ENCODE measurements at regions not wholly inside any gene's neighbourhood (a gene's known extent, or its start where the extent isn't known, plus 50 kb on each side); places are given as distances from the start of the nearest gene placed in this dataset.

GRCh38 chr6:104356197-104356596 lies 503.5 kb downstream of the HACE1 start:
- Histone ChIP-seq H2AFZ (ENCODE audit: low read depth, low read length) (no peak overlapping the region), H3K9me3 (replicated peaks; ENCODE audit: control insufficient read depth, insufficient read depth, low read depth, low read length) (no peaks in the 10 kb centered on the region), H3K79me2 (ENCODE audit: control insufficient read depth, insufficient read depth, low read length) (no peaks in the 10 kb centered on the region), H3K36me3 (ENCODE audit: control insufficient read depth, insufficient read depth, low read length) (no peaks in the 10 kb centered on the region), H3K27ac (ENCODE audit: extremely low read depth, low read depth, low read length) (no peak overlapping the region), H3K9ac (ENCODE audit: insufficient read depth in 1 of 2, low read depth in 2 of 2, low read length in 2 of 2) (no peak overlapping the region), H3K4me2 (ENCODE audit: insufficient read depth, low read length) (no peak overlapping the region), H3K27me3 (ENCODE audit: control insufficient read depth in 2 of 2, insufficient read depth in 2 of 2, low read length in 2 of 2) (no peaks in the 10 kb centered on the region), H3K9me1 (ENCODE audit: control insufficient read depth, insufficient read depth, low read length) (no peaks in the 10 kb centered on the region), H4K20me1 (replicated peaks; ENCODE audit: control insufficient read depth, insufficient read depth, low read length) (no peaks in the 10 kb centered on the region), H3K4me1 (replicated peaks in 1 of 2; ENCODE audit: control insufficient read depth in 2 of 2, insufficient read depth in 2 of 2, low read length in 2 of 2) (no peaks in the 10 kb centered on the region), H3K4me3 (no peak overlapping the region)
- no peak for TF ChIP-seq STAT6 (CRISPR knock-in tag; IDR thresholded peaks at IDR 0.05)
- DNase-seq (ENCODE audit: extremely low read depth in 1 of 4, low spot score in 3 of 4) (no peak), FAIRE-seq (no peak), ATAC-seq (no peak)
- no TSS peak for BruUV-seq (replicated peaks)
- ChIA-PET CTCF (ENCODE audit: low intra/inter-chr PET ratio) (no interaction called here), POLR2A (no interaction called here)
- intact Hi-C loops (cut with micrococcal nuclease) (no loop called here), in situ Hi-C loops (cut with MboI) (no loop called here)
- WGBS (ENCODE audit: insufficient coverage, low coverage, missing lambda C conversion rate), result 9% methylated on average over 5 of the region's 5 CpGs

- H3K4me3 ChIP-seq, result no peak overlapping the region
- H3K4me1 ChIP-seq (replicated peaks in 1 of 2; ENCODE audit: control insufficient read depth in 2 of 2, insufficient read depth in 2 of 2, low read length in 2 of 2), result no peaks in the 10 kb centered on the region
- DNase-seq (ENCODE audit: extremely low read depth in 1 of 4, low spot score in 3 of 4), result no peak
- in situ Hi-C loops (cut with MboI), result no loop called here
- no peak overlapping the region for H3K4me2 ChIP-seq (ENCODE audit: insufficient read depth, low read length)
- no peaks in the 10 kb centered on the region for H3K27me3 ChIP-seq (ENCODE audit: control insufficient read depth in 2 of 2, insufficient read depth in 2 of 2, low read length in 2 of 2)
- FAIRE-seq, result no peak
- no TSS peak for BruUV-seq (replicated peaks)
- no peaks in the 10 kb centered on the region for H3K9me1 ChIP-seq (ENCODE audit: control insufficient read depth, insufficient read depth, low read length)
- H3K27ac ChIP-seq (ENCODE audit: extremely low read depth, low read depth, low read length), result no peak overlapping the region
- no peak for ATAC-seq
- no peaks in the 10 kb centered on the region for H4K20me1 ChIP-seq (replicated peaks; ENCODE audit: control insufficient read depth, insufficient read depth, low read length)
- H3K9ac ChIP-seq (ENCODE audit: insufficient read depth in 1 of 2, low read depth in 2 of 2, low read length in 2 of 2), result no peak overlapping the region
- intact Hi-C loops (cut with micrococcal nuclease), result no loop called here
- whole genome bisulfite sequencing (ENCODE audit: insufficient coverage, low coverage, missing lambda C conversion rate), result 12% methylated on average over 3 of the region's 4 CpGs
- no peaks in the 10 kb centered on the region for H3K36me3 ChIP-seq (ENCODE audit: control insufficient read depth, insufficient read depth, low read length)
- H3K79me2 ChIP-seq (ENCODE audit: control insufficient read depth, insufficient read depth, low read length), result no peaks in the 10 kb centered on the region
- ChIA-PET POLR2A (no interaction called here), CTCF (ENCODE audit: low intra/inter-chr PET ratio) (no interaction called here)
- H2AFZ ChIP-seq (ENCODE audit: low read depth, low read length), result no peak overlapping the region
- 0 out of 2 replicates have a peak, but pooled peaks cover 2% of the 10 kb centered on the region for H3K9me3 ChIP-seq (replicated peaks; ENCODE audit: control insufficient read depth, insufficient read depth, low read depth, low read length)
- TF ChIP-seq NUFIP1 (IDR thresholded peaks at IDR 0.05; ENCODE audit: partially characterized antibody), result no peak
- no peak for TF ChIP-seq BRCA1 (IDR thresholded peaks at IDR 0.05)
- TF ChIP-seq BRCA1 (CRISPR knock-in tag; IDR thresholded peaks at IDR 0.05), result no peak
- TF ChIP-seq TFE3 (CRISPR knock-in tag; IDR thresholded peaks at IDR 0.05), result no peak
- no peak for TF ChIP-seq MECOM (CRISPR knock-in tag; IDR thresholded peaks at IDR 0.05)
- no peak for TF ChIP-seq E2F4 (CRISPR knock-in tag; IDR thresholded peaks at IDR 0.05; ENCODE audit: low read depth)
- no peak for TF ChIP-seq TEAD1 (CRISPR knock-in tag; IDR thresholded peaks at IDR 0.05)
- no peak for TF ChIP-seq THRB (CRISPR knock-in tag; conservative IDR thresholded peaks at IDR 0.05)
- no peak for TF ChIP-seq TCF3 (CRISPR knock-in tag; IDR thresholded peaks at IDR 0.05)
These were observed 510.5 kb downstream of the HACE1 start for GRCh38 chr6:104349191-104349590.
